ENCODE measurements at regions not wholly inside any gene's neighbourhood (a gene's known extent, or its start where the extent isn't known, plus 50 kb on each side); places are given as distances from the start of the nearest gene placed in this dataset.

DNA sequence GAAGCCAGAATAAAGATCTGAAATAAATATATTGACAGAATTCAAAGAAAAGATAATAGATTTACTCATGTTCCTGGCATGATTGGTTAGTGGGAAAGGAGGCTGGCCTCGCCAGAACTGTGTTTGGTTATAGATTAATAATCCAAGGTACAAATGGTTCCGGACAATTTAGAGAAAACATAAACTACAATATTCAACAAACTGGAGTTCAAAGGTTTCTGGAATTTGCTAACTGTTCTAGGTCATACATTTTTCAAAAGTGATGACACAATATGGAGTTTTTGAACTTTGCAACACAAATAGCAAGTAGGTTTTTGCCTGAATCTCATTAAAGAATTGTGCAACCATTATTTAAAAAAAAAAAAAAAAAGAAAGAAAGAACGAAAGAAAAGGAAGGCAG is 251.7 kb upstream of the SALL1 start:
- DNase-seq, result no peak

DNA sequence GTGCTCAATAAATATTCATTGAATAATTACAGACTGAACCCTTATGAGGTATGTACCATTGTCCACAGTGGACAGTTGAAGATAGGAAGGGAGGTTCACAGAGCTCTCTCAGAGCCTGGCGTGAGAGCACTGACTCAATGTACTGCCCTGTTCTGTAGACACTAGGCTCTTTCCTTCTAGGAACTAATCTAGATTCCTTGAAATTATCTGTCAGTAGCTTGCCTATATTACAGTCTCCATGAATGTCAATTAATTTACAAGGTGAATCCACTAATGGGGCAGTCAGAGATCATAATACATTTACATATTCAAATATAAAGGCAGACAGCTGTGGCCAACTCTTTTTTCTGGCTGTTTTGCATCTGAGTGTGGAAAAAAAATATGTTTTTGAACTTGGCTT is 251.2 kb upstream of the SALL1 start:
- DNase-seq, result no peak

DNA sequence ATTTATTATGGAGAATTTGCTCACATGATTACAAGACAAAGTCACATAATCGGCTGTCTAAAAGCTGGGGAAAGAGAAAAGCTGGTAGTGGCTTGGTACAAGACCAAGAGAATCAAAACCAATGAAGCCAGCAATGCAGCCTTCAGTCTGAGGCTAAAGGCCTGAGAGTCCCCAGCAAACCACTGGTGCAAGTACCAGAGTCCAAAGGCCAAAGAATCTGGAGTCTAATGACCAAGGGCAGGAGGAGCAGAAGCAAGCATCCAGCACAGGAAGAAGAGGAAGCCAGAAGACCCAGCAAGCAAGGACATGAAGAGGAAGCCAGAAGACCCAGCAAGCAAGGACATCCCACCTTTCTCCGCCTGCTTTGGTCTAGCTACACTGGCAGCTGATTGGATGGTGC is 250.6 kb upstream of the SALL1 start:
- no peak for DNase-seq

DNA sequence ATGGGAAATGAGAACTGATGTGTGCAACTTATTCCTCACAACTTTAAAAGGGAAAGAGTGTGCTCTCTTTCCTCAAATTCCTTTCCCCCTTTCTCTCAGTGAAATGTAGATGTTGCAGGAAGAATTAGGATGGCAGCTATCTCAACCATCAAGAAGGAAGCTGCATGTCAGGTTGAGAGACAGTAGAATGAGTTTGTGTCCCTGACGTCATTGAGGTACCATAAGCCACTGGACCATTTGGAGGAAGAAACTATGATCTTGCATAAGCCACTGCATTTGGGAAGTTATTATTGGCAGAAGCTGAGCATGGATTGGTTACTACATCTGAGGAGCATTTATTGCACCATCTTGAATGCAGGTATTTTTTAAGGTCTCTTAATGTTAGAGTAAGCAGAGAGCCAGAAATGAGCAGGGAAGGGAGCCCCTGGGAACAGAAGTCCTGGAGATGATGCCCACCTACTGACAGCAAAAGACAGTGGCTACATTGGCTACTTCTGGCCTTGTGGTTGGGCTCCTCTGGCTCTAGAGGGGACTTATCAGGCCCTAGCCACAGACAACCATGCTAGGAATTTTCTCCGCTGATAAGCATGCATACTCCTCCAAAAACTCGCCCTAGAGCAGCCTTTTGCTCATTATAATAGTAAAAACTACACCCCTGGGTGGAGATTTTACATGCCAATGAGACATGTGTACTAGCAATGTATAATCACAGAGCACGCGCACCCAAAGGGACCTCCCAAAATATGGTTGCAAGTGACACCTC is 249.0 kb upstream of the SALL1 start:
- no peak for DNase-seq

DNA sequence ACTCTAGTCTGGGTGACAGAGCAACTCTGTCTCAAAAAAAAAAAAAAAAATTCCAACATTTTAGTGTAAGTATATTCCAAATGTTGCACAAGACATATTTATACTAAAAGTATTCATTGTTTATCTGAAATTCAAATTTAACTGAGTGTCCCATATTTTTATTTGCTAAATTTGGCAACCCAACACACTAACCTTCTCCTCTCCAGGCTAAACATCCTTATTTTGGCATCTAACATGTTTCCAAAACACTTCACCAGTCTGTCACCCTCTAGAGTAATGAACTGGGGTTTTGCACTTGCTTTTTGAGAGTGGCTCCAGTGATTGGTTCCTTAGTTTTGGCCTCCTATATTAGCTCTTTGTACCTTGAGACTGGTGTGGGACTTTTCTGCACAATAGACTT is 243.4 kb upstream of the SALL1 start:
- DNase-seq, result no peak

DNA sequence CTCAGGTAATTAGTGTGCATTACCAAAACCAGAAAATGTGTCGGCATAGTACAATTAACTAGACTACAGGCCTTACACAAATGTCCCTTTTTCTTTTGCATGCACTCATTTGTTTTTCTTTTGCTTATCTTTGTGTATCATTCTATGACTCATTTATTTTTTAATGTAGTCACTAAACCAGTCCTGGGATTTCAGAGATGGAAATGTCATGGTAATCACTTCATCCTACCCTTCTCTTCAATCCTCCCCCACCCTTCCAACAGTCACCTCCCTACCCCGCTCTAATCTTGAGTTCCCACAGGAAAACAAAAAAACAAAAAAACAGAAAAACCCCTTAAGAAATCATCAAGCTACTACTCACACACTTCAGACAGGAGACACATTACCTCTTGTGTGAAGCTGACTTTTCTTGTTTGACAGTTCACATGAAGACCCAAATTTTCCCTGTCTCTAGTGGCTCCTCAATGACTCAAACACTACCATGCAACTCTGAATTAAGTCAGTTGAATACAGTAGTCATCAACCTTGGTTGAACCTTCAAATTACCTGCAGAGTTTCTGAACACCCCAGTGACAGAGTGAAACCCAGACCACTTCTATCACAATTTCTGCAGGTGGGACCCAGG is 242.4 kb upstream of the SALL1 start:
- peak; percentile 1 for DNase-seq

DNA sequence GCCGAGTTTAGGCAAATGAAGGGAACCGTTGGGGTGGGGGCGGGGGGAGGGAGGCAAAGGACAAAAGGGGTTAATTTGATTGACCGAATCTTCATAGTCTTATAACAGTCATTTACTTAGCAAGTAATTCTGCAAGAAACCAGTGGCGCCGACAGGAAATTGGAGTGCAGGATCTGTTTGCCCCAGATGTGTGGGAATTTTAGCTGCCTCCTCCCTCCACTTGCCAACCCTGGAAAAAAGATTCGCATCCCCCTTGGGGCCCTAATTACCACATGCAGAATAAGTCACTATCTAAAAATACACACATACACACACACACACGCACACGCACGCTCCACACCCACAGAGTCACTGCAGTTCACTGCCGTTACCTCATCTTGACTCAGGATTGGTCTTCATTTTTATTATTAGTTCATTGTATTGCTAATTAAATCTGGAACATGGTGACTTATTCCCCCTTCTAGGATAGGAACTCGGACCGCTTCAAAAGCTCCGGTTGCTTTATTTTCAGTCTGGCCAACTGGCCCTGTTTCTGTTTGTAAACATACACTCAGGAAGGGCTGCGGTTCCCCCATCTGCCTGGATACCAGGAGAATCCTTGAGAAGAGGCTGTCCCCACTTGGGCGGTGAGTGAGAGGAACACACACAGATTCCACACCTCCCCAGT is 241.6 kb upstream of the SALL1 start:
- no peak for DNase-seq

DNA sequence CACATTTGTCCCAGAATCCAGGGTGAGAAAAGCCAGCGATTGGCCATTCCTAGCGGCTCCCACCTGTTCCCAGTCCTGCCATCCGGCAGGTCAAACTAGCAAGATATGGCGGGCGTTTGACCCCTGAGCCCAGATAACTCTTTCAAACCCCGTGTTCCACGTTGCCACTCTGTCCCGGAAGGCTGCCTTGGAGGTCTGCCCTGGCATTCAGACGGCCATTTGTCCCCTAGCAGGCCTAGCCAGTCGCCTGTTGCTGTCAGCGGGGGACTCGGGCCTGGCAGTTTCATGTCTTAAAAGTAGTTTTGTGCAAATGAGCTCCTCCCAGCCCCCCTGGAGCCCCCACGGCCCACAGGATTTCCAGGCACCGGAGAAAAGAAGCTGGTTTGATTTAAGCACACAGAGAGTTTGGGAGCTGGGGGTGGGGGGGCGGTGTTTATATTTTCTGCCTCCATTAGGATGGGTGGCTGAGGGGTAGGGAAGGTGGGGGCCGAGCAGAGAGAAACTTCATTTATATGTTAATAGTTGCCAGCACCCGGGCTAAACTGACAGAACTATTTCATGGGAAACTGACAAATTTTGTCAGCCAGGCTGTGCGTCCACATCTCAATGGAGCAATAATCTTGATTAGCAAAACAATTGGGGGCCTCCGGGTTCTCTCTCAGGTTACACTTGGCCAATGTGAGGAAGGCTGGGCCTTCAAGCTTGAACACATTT is 240.9 kb upstream of the SALL1 start:
- DNase-seq, result no peak

DNA sequence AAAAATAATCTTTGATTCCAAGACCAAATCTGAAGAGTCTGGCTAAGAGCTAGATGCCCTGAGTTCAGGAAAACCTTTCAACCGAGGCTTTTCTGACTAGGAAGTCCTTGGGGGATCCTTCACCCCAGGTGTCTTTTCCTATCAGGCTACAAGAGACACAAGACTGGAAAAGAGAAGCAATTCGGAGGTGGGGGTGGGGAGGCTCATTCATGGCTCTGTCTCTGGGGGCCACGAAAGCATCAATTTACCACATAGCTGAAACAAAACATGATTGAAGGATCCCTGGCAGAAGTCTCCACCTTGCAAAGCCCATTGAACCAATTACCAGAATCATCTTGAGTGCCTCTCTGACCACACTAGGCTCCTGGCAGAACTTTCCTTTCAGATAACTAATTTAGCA is 239.8 kb upstream of the SALL1 start:
- DNase-seq, result no peak

DNA sequence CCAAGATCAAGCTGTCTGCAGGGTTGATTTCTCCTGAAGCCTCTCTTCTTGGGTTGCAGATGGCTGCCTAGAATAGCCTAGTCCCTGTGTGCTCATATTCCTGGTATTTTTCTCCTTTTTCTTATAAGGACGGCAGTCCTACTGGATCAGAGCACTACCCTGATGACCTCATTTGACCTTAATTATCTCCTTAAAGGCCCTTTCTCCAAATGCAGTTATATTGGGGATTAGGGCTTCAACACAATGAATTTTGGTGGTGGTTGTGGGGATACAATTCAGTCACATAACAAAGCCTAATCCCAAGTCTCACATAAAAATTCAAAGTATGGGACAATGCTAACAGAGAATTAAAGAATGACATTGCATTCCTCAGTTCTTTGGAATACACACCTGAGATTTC is 238.8 kb upstream of the SALL1 start:
- DNase-seq, result no peak

DNA sequence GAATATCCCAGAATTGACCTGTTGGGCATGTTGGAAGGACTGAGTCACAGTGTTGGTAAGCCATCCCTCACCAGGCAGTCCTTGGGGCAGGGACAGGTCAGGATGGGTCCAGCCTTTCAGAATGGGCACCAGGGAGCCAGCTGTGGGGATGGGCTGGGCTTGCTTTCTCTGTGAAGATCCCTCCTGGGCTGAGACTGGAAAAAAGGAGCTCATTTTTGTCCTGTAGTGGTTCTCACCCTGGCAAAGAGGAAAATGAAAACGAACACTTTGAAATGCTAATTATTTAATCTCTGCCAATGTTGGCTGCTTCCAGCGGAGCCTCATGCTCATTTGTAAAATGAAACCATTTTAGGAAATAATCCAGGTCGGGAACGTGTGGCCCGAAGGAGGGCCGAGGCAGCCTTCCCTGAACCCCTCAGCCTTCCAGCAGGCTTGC is 237.5 kb upstream of the SALL1 start:
- no peak for DNase-seq

DNA sequence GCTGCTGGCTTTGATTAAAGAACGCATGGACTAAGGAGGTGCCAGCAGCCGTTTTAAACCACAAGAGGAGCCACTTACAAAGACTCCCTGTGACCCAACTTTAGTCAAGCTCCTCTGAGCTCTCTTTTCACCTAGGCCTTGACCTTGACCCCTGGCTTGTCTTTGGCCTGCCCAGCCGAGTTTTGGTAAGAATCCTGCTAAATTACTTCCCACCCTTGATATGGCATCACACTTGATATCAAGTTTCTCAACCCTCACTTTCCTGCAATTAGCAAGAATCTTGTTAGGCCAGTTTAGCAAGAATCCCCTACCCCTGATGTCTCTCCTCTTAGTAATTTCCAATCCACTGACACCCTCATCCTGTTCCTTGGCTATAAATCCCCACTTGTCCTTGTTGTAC is 232.8 kb upstream of the SALL1 start:
- no peak for DNase-seq

DNA sequence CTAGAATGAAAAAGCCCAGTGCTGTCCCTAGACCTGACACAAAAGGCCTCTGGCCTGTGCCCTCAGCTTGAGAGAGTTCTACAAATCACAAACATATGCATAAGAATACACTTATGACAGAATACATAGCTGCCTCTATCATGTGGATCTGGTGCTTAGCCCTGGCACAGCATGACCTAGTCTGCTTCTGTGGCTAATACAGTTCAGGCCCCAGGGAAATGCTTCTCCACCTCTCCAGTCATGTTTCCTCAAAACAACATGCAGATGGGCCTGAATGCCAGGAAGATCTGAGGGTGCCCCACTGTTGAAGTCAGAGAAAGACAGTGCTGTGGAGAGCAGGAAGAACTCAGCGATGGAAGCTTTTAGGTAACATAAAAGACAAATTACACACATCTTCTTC is 231.9 kb upstream of the SALL1 start:
- DNase-seq, result no peak

DNA sequence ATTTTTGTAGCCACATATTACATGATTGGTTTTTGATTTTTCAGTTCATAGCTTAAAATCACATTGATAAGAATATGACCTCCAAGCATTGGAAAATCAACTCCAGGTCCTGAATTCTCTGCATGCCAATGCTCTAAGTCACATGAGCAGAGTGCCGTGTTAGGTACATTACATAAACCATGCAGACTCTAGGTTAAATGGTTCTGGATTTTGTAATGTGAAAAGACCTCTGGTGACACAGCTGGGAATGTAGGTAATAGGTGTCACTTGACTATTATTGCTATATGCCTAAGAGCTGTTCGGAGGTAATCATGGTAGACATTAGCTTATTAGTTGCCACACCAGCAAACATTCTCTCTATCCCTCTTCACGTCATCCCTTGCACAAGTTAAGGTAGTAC is 231.1 kb upstream of the SALL1 start:
- peak; percentile 27 for DNase-seq

DNA sequence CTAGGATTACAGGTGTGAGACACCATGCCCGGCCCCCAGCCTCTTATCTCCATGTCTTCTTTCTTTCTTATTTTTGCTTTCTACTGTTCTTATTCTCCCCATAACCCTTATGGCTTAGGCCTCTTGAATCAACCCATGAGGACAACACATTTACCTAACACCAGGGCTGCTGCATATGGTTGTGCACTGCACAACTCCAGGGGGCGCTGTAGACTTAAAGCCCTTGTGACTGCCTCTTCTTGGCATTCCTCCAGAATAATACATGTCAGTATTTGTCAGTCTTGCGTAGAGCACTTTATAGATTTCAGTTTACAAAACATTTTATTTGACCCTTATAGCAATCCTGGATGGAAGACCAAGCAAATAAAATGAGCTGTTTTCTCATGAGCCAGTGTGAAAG is 225.0 kb upstream of the SALL1 start:
- no peak for DNase-seq

DNA sequence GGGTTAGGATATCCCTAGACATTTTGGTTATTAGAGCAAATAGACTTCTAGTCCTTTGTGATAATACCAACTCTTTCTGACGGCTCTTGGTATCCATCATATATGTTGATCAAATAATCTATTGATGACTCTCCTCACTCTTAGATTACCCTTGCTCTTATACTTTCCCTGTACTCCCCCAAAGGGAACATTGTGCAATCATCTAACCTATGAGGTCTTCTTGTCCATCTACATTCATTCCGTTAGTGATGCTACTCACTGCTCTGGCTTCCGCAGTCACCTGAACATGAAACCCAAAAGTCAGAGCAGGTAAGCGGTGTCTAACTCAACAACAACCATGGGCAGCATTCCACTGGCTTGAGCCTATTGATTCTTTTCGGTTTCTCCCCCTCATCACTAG is 223.7 kb upstream of the SALL1 start:
- DNase-seq, result no peak

DNA sequence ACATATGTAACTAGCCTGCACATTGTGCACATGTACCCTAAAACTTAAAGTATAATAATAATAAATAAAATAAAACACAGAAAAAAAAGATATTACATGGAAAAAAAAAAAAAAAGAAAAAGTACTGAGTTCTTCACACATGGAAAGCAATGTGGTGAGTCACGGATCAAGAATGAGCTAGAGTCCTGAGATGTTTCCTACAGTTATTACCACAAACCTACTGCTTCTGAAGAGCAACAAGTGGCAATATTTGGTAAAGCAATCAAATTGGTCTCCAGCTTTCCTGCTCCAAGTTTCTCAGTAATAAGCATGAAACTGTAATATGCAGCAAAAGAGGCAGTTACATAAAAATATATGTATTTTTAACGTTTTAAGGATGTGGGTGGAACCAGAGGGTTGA is 223.3 kb upstream of the SALL1 start:
- peak; percentile 79 for DNase-seq

DNA sequence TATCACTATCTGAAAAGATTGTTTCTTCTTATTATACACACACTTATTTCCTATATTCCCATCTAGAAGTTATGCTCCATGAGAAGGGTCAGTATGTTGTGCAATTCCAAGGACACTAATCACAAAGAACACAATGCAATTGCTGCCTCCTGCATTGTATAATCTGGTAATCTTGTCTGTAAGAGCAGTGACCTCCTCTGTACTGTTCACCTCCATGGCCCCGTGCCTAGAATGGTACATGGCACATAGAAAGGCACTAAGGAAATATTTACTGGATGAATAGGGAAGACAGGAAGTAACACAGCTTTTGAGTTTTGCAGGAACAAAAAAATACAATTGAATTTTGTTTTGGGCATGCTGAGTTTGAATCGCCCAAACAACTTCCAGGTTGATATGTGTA is 214.6 kb upstream of the SALL1 start:
- no peak for DNase-seq

DNA sequence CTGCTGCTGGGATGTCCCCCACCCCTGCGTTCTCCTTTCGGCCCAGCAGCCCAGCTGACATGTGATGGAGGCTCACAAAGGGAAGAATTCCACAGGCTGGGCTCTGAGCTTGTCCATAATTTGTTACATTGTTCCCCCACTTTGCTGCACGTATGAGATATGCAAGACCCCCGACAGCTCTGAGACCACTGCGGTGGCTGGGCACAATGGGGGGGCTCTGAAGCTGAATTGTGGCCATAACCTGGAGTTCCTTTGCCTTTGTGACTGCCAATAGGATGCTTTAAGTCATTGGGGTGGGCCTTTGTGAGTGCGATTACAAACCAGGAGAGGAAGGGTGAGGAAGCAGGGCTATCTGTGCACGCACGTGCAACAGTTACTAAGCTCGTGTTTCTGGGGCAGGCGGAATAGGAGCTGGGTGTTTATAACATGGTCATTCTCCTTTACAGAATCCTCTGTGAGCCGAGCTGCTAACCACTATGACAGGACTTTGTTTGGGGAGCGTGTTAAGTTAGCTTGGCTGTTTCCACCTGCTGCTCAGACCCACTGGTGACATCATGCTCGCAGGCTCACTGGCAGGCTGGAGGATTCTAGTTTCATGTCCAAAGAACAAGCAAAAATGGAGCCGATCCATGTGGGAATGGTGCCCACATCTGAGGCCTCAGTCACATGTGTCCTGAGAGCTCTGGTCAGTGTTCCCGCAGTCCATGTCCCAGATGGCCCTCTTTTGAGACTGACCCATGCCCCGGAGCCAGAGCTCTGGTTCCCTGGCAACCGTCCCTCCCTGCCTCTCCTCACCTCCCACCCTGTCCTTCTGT is 208.3 kb upstream of the SALL1 start:
- DNase-seq, result no peak

DNA sequence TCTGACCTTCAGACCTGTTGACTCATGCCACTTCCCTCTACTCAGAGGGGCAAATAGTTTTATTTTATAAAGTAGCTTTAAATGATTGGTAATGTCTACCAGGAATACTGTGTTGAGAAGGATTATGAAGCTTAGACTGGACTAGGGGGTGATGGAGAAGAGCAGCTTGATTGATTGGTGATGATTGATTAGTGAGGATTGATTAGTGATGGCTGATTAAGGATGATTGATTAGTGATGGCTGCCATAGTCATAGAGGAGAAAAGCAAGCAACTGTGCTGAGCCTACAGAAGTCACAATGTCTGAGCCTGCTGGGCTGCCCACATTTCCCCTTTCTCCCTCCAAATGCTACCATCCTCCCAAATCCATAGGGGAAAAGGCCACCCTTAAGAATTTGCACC is 206.8 kb upstream of the SALL1 start:
- DNase-seq, result no peak

DNA sequence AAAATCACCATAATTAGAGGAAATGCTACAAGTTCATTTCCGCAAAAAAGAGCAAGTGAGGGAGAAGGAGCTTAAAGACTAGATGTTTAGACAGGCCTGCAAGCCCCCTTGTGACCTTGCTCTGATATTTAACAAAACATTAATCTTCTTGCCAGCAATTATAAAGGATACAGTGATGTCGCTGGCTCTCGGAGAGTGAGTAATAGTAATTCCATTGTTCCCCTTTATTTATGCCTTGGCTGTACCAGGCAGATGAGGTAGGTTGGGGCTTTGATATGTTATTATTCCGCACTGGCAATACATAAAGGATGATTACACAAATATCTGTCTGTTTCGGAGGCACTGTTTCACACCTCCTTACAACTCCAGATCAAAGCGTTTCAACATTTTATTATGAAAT is 204.8 kb upstream of the SALL1 start:
- no peak for DNase-seq

DNA sequence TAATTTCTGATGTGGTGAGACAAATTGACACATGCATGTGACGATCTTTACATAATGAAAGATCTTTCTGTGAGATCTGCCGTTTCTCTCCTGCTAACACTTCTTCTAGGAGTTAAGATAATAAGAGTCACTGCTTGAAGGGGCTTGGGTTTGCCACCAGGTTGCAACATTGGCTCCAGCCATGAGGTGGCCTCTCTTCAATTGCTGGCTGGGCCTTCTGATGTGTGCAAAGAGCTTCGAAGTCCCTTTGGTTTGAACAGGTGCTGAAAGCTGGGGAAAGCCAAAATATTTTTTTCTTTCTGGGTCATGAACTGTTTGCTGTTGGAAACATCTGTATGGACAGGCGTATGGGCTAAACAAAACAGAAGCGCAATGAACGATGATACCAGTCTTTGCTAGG is 204.1 kb upstream of the SALL1 start:
- no peak for DNase-seq

DNA sequence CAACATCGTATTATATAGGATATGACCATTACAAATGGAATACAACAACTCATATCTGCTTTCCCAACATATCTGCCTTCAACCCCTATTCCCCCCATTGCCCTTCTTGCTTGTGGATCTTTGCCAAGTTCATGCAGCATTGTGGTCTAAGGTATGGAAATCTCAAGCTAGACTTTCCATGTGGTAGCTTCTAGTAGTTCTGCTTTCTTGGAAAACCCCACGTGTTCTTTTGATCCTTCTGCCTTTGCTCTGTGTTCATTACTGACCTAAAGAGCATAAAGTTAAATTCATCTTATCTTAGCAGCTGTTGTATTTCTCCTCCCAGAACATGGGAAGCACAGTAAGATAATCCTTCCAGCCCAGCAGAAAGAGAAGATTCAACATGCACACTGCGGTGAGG is 202.0 kb upstream of the SALL1 start:
- DNase-seq, result no peak
